Vagina (tissue), 2 donors: ENCODE measurements at regions not wholly inside any gene's neighbourhood (a gene's known extent, or its start where the extent isn't known, plus 50 kb on each side); places are given as distances from the start of the nearest gene placed in this dataset.

Experiments
- DNase-seq, 2 donors: peaks; one replicate each; pipeline ENCODE4 v3.0.0-alpha.2; 2017; ENCODE audit errors: extremely low spot score in 2 of 2
- H3K27ac ChIP-seq: fragments of 200-600 bp; sonication (generic); one replicate; pipeline ENCODE4 v1.5.1; 2019
- H3K27me3 ChIP-seq: fragments of 200-600 bp; sonication (generic); one replicate; pipeline ENCODE4 v1.5.1; 2019
- H3K36me3 ChIP-seq, 2 donors: fragments of 200-600 bp; sonication (generic); one replicate each; pipeline ENCODE4 v1.5.1; 2017 to 2019
- H3K4me1 ChIP-seq: fragments of 200-600 bp; sonication (generic); one replicate; pipeline ENCODE4 v1.5.1; 2019
- H3K4me3 ChIP-seq, 2 donors: fragments of 200-600 bp; sonication (generic); 1 replicate in 1 of 2; 2 replicates in 1 of 2; pipeline ENCODE4 v1.5.1; 2016 to 2019
- H3K9me3 ChIP-seq: fragments of 200-600 bp; sonication (generic); one replicate; pipeline ENCODE4 v1.5.1; 2019
- POLR2A ChIP-seq, 2 donors: fragments of 450-650 bp; IDR thresholded peaks; one replicate each; pipeline ENCODE4 v1.6.1; 2017; ENCODE audit warnings: antibody characterized with exemption in 2 of 2, mild to moderate bottlenecking in 2 of 2, moderate library complexity in 2 of 2
- POLR2AphosphoS5 ChIP-seq, 2 donors: sonication (generic); formaldehyde crosslinking; IDR thresholded peaks; one replicate each; pipeline ENCODE4 v1.9.0; 2017; ENCODE audit warnings: antibody characterized with exemption in 2 of 2, mild to moderate bottlenecking in 2 of 2, low read depth in 1 of 2; ENCODE audit not compliant: insufficient read depth in 1 of 2
- intact Hi-C: fragments of 100-400 bp; cut with DNase I; formaldehyde crosslinking; loops from one replicate; pipeline ENCODE4 v1.15.1; 2023
- TF ChIP-seq, protein P1 (sequence below), 3 experiments: fragments of 450-650 bp in 2 of 3; fragments of 200-600 bp in 1 of 3; sonication (generic) in 1 of 3; IDR thresholded peaks; one replicate each; pipeline ENCODE4 v1.5.1; 2017 to 2019; ENCODE audit warnings: antibody characterized with exemption in 3 of 3, mild to moderate bottlenecking in 2 of 3, moderate library complexity in 2 of 3

- DNase-seq = peak; percentile 74 to 92
- no peaks in the 10 kb centered on the region for H3K36me3 ChIP-seq
- H3K9me3 ChIP-seq = no peaks in the 10 kb centered on the region
- intact Hi-C loops = loop anchor here (5.0 kb wide), 1 partner anchor 142 kb away; no protein-coding TSS in a partner anchor
- peak overlapping the region; percentile 51 for H3K27ac ChIP-seq
- TF ChIP-seq, protein P1, sequence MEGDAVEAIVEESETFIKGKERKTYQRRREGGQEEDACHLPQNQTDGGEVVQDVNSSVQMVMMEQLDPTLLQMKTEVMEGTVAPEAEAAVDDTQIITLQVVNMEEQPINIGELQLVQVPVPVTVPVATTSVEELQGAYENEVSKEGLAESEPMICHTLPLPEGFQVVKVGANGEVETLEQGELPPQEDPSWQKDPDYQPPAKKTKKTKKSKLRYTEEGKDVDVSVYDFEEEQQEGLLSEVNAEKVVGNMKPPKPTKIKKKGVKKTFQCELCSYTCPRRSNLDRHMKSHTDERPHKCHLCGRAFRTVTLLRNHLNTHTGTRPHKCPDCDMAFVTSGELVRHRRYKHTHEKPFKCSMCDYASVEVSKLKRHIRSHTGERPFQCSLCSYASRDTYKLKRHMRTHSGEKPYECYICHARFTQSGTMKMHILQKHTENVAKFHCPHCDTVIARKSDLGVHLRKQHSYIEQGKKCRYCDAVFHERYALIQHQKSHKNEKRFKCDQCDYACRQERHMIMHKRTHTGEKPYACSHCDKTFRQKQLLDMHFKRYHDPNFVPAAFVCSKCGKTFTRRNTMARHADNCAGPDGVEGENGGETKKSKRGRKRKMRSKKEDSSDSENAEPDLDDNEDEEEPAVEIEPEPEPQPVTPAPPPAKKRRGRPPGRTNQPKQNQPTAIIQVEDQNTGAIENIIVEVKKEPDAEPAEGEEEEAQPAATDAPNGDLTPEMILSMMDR (IDR thresholded peaks at IDR 0.05) = peak; percentile 96 to 99 (median 98)
- TF ChIP-seq POLR2A (IDR thresholded peaks at IDR 0.05) (no peak), POLR2AphosphoS5 (IDR thresholded peaks at IDR 0.05; ENCODE audit: insufficient read depth in 1 of 2, low read depth in 1 of 2) (peak in 1 of 2 donors; percentile 56)
- no peaks in the 10 kb centered on the region for H3K27me3 ChIP-seq
- peaks cover 36% of the 10 kb centered on the region for H3K4me1 ChIP-seq
- H3K4me3 ChIP-seq = peak overlapping the region in 1 of 2 donors; percentile 4
Measured at GRCh38 chr3:46078712-46079400, 51.6 kb upstream of the XCR1 start.
